ENCODE measurements at regions not wholly inside any gene's neighbourhood (a gene's known extent, or its start where the extent isn't known, plus 50 kb on each side); places are given as distances from the start of the nearest gene placed in this dataset.

DNA sequence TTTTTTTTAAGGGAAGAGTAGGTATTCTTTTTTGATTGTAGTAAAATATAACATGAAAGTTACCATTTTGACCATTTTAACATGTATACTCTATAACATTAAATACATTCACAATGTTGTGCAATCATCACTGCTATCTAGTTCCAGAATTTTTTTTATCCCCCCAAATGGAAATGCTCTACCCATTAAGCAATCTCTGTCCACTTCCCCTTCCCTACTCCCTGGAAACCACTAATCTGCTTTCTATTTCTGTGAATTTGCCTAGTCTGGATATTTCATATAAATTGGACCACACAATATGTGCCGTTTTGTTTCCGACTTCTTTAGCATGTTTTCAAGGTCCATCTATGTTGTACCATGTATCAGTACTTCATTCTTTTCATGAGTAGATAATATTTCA lies 429.5 kb downstream of the TLE1 start:
- no peaks in the 10 kb centered on the region for H3K4me1 ChIP-seq (ENCODE audit: control insufficient read depth, insufficient read depth, low read length, poor library complexity, severe bottlenecking)
- WGBS, 2 experiments (ENCODE audit: insufficient coverage in 2 of 2): no CpG with 5 or more reads among the region's 2 CpGs
- H3K36me3 ChIP-seq (ENCODE audit: control insufficient read depth, insufficient read depth, low read length): no peaks in the 10 kb centered on the region
- no peaks in the 10 kb centered on the region for H3K9me3 ChIP-seq (ENCODE audit: control insufficient read depth, low read length)
- no peak overlapping the region for H3K4me3 ChIP-seq (ENCODE audit: extremely low read depth, insufficient read depth, low read length, poor library complexity, severe bottlenecking)
- no peak overlapping the region for H3K27ac ChIP-seq (ENCODE audit: low read depth, low read length, severe bottlenecking)

DNA sequence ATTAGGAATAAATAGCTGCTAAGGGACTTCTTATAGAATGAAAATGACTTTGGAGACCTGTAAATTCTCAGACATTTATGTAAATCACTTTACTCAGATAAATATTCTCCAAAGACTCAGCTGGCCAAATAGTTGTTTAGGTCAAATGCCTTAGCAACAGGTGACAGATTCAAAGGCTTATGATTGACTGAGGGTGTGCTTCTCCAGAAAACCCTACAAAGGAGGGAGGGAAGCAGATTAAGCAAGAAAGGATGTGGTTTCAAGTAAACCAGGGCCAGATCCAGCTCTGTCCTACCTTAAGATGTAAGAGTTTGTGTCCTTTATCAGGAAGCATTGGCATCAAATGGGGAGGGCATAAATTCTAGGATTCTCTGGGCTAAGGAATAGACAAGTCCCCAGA lies 433.0 kb downstream of the TLE1 start:
- no peak overlapping the region for H3K27ac ChIP-seq (ENCODE audit: low read depth, low read length, severe bottlenecking)
- no peaks in the 10 kb centered on the region for H3K36me3 ChIP-seq (ENCODE audit: control insufficient read depth, insufficient read depth, low read length)

DNA sequence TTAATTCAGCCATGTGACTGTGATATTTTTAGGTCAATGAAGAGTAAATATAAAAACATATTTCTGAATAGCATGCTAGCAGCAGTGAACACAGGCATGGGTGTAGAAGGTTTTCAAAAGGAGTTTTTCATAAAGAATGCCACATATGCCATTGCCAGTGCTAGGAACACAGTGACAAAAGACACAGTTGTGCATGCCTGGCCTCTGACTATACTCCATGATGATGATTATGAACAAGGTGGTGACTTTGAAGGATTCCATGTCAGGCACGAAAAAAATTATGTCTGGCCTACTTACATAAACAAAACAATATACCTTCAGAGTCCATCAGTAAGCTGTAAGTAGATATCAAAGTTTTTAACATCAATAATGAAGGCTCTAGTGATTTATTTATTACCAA lies 438.7 kb downstream of the TLE1 start:
- Histone ChIP-seq H3K4me1 (ENCODE audit: control insufficient read depth, insufficient read depth, low read length, poor library complexity, severe bottlenecking) (no peaks in the 10 kb centered on the region), H3K27ac (ENCODE audit: low read depth, low read length, severe bottlenecking) (no peak overlapping the region), H3K4me3 (ENCODE audit: extremely low read depth, insufficient read depth, low read length, poor library complexity, severe bottlenecking) (no peak overlapping the region), H3K36me3 (ENCODE audit: control insufficient read depth, insufficient read depth, low read length) (no peaks in the 10 kb centered on the region), H3K9me3 (ENCODE audit: control insufficient read depth, low read length) (no peaks in the 10 kb centered on the region)
- WGBS, 2 experiments (ENCODE audit: insufficient coverage in 2 of 2): no CpG with 5 or more reads among the region's 1 CpG

More for the DNA sequence above, 433.0 kb downstream of the TLE1 start:
- Histone ChIP-seq H3K4me1 (ENCODE audit: control insufficient read depth, insufficient read depth, low read length, poor library complexity, severe bottlenecking) (no peaks in the 10 kb centered on the region), H3K9me3 (ENCODE audit: control insufficient read depth, low read length) (no peaks in the 10 kb centered on the region), H3K4me3 (ENCODE audit: extremely low read depth, insufficient read depth, low read length, poor library complexity, severe bottlenecking) (no peak overlapping the region)

DNA sequence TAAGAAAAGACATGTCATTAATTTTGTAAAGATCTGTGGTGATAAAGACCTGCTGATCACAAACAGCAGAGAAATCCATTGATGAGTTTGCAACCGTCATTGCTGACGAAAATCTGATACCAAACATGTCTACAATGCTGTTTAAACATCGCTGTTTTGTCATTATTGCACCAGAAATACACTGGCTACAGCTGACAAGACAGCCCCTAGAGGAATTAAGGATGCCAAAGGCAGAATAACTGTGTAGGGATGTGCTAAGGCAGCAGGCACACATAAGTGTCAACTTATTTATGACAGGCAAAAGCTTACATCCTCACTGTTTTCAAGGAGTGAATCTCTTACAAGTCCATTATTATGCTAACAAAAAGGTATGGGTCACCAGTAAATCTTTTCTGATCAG lies 439.3 kb downstream of the TLE1 start:
- no peaks in the 10 kb centered on the region for H3K9me3 ChIP-seq (ENCODE audit: control insufficient read depth, low read length)
- no peak overlapping the region for H3K4me3 ChIP-seq (ENCODE audit: extremely low read depth, insufficient read depth, low read length, poor library complexity, severe bottlenecking)
- H3K36me3 ChIP-seq (ENCODE audit: control insufficient read depth, insufficient read depth, low read length): no peaks in the 10 kb centered on the region
- H3K27ac ChIP-seq (ENCODE audit: low read depth, low read length, severe bottlenecking): no peak overlapping the region
- WGBS, 2 experiments (ENCODE audit: insufficient coverage in 2 of 2): 88 to 100% methylated on average over 2 to 3 of the region's 3 CpGs
- no peaks in the 10 kb centered on the region for H3K4me1 ChIP-seq (ENCODE audit: control insufficient read depth, insufficient read depth, low read length, poor library complexity, severe bottlenecking)

DNA sequence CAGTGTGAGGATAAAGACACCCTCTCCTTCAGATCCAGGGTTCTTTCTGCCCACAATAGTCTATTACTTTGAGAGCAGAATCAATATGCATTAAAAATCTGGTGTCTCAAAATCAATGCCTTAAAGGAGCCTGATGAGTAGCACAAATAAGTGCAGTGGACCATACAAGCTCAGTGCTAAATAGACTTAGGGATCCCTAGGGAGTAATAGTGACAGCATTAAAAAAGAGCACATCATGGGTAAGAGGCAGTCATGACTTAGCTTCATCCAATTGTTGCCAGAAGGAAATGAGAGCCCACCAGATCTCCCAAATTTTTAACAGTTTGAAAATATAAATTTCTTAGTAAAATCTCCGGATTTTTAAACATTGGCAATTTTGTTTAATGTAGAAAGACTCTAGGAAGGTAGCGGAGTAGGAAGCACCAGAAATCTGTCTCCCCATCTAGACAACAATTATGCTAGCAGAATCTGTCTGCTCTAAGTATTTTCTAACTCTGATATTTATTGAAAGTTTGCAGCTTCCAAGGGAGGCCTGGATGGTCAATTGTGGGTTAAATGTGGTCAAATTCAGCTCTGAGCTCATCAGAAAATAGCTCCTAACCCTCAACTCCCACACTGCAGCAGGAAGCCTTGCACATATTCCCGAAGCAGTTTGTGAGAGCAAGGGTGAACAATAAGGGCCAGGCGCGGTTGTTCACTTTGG lies 443.9 kb downstream of the TLE1 start:
- 70% methylated on average over 2 of the region's 5 CpGs; no CpG with 5 or more reads in 1 of the 2 experiments for WGBS, 2 experiments (ENCODE audit: insufficient coverage in 2 of 2)
- Histone ChIP-seq H3K36me3 (ENCODE audit: control insufficient read depth, insufficient read depth, low read length) (no peaks in the 10 kb centered on the region), H3K27ac (ENCODE audit: low read depth, low read length, severe bottlenecking) (no peak overlapping the region), H3K4me3 (ENCODE audit: extremely low read depth, insufficient read depth, low read length, poor library complexity, severe bottlenecking) (no peak overlapping the region), H3K9me3 (ENCODE audit: control insufficient read depth, low read length) (no peaks in the 10 kb centered on the region), H3K4me1 (ENCODE audit: control insufficient read depth, insufficient read depth, low read length, poor library complexity, severe bottlenecking) (peaks cover 4% of the 10 kb centered on the region)

DNA sequence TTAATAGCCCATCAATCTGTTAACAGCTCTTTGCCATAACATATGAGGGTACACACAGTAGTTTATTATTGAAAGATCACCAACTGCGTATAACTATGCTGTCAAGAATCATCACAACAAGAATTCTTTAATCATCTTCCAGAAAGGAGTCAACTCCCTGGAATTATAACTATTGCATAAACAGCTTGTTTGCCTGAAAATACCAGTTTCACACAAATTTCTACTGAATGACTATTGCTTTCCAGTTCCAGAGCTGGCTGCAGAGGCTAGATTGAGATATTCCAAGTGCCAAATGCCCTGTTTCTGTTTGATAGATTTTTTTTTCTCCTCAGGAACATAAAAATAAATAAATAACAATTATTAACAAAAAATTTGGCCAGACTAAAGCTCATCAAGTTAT lies 444.7 kb downstream of the TLE1 start:
- peaks cover 4% of the 10 kb centered on the region for H3K4me1 ChIP-seq (ENCODE audit: control insufficient read depth, insufficient read depth, low read length, poor library complexity, severe bottlenecking)
- no peak overlapping the region for H3K4me3 ChIP-seq (ENCODE audit: extremely low read depth, insufficient read depth, low read length, poor library complexity, severe bottlenecking)
- WGBS, 2 experiments (ENCODE audit: insufficient coverage in 2 of 2): 60 to 100% methylated on average over 1 of the region's 1 CpG
- H3K36me3 ChIP-seq (ENCODE audit: control insufficient read depth, insufficient read depth, low read length): no peaks in the 10 kb centered on the region
- no peaks in the 10 kb centered on the region for H3K9me3 ChIP-seq (ENCODE audit: control insufficient read depth, low read length)
- no peak overlapping the region for H3K27ac ChIP-seq (ENCODE audit: low read depth, low read length, severe bottlenecking)

DNA sequence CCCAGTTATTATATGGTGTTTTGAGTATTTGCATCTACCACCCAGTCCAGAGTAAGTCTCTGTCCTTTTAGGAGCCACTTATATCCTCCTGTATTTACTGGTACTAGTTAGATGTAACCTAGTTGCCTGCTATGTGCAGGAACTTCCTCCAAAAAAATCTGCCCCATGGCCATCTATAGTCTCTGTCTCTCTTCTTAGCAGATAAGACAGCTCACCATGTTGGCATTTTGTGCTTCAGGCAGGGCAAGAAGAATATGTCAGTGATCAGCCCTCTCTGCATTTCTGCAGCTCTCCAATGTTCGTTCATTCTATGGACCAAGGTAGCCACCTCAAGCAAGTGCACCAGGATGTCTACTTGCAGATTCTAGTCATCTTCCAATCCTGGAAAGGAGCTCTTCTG lies 446.5 kb downstream of the TLE1 start:
- H3K36me3 ChIP-seq (ENCODE audit: control insufficient read depth, insufficient read depth, low read length): no peaks in the 10 kb centered on the region
- no peak overlapping the region for H3K27ac ChIP-seq (ENCODE audit: low read depth, low read length, severe bottlenecking)
- no peaks in the 10 kb centered on the region for H3K9me3 ChIP-seq (ENCODE audit: control insufficient read depth, low read length)
- no peak overlapping the region for H3K4me3 ChIP-seq (ENCODE audit: extremely low read depth, insufficient read depth, low read length, poor library complexity, severe bottlenecking)
- H3K4me1 ChIP-seq (ENCODE audit: control insufficient read depth, insufficient read depth, low read length, poor library complexity, severe bottlenecking): peaks cover 4% of the 10 kb centered on the region
- 87 to 88% methylated on average over 1 of the region's 1 CpG for WGBS, 2 experiments (ENCODE audit: insufficient coverage in 2 of 2)

DNA sequence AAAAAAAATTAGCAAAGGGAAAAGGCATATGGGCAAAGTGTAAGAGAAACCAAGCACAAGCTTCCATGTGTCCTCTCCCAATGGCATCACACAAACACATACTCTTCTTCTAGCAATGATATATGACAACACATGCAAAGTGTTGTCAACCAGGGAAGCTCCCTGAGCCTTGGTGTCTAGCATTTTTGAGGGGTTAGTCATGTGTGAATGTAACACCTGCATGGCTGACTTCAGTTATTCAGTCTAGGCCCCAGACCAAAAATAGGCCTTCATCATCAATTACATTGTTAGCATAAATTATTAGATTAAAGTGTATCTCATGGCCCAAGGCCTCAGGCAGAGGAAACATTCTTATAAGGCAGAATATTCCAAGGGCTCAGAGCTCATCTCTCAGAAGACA lies 450.0 kb downstream of the TLE1 start:
- Histone ChIP-seq H3K27ac (ENCODE audit: low read depth, low read length, severe bottlenecking) (no peak overlapping the region), H3K36me3 (ENCODE audit: control insufficient read depth, insufficient read depth, low read length) (no peaks in the 10 kb centered on the region), H3K9me3 (ENCODE audit: control insufficient read depth, low read length) (no peaks in the 10 kb centered on the region), H3K4me1 (ENCODE audit: control insufficient read depth, insufficient read depth, low read length, poor library complexity, severe bottlenecking) (peaks cover 10% of the 10 kb centered on the region), H3K4me3 (ENCODE audit: extremely low read depth, insufficient read depth, low read length, poor library complexity, severe bottlenecking) (no peak overlapping the region)

DNA sequence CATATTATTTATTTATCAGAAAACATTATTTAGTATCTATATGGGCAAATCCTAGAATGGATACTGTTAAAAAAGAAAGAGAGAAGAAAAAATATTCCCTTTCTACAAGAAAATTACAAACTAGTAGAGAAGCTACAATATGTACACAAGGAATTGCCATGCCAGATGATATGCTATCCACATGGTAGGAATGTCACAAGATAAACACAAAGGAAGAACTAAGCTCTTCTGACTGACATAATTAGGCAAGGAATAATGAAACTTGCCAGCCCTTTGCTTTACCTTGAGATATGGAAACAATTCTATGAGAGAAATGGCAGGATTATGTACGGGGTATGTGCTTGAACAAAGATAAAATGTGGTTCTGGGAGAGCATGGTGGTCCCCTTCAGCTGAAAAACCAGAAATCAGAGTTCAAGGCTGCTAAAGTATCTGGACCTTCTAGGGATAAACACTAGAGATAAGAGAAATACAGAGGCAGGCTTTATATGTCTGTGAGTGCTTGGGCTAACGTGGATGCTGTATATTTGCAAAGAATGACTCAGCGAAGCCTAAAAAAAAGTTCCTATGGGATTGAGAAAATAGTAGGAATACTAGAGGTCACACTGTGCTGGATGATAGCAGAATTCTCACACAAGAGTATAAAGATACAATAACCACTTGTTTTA lies 451.6 kb downstream of the TLE1 start:
- 52 to 75% methylated on average over 2 to 3 of the region's 3 CpGs for WGBS, 2 experiments (ENCODE audit: insufficient coverage in 2 of 2)
- Histone ChIP-seq H3K9me3 (ENCODE audit: control insufficient read depth, low read length) (no peaks in the 10 kb centered on the region), H3K36me3 (ENCODE audit: control insufficient read depth, insufficient read depth, low read length) (no peaks in the 10 kb centered on the region), H3K4me1 (ENCODE audit: control insufficient read depth, insufficient read depth, low read length, poor library complexity, severe bottlenecking) (peaks cover 6% of the 10 kb centered on the region), H3K27ac (ENCODE audit: low read depth, low read length, severe bottlenecking) (peak overlapping the region; percentile 68), H3K4me3 (ENCODE audit: extremely low read depth, insufficient read depth, low read length, poor library complexity, severe bottlenecking) (no peak overlapping the region)

DNA sequence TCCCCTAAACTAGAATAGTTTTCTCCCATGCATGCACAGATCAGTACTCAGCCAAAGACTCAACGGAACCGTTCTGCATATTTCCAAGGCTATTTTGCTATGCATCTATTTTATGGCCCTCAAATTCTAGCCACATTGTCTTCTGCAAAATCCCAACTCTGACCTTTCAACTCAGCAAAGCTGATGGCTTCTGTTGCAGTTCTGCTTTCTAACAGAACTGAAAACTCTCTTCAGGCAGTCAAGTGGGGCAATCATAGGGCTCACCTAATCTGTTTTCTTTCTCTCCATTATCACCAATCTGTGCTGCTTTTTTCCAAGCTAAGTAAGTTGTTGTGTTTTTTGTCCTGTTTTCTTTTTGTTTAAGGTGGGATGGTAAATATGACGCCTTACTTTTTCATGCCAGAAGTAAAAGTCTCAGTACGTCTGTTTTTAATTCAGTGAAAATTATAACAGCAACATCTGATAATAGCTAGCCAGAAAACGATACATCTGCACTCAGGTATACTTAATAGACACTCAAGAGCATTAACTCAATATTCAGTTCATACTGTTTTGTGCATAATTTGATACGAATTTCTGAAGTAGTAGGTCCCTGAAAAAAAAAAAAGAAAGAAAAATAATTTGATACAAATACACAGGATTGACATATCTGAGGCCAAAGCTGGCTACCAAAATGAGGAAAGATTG lies 454.3 kb downstream of the TLE1 start:
- Histone ChIP-seq H3K4me1 (ENCODE audit: control insufficient read depth, insufficient read depth, low read length, poor library complexity, severe bottlenecking) (peaks cover 6% of the 10 kb centered on the region), H3K9me3 (ENCODE audit: control insufficient read depth, low read length) (no peaks in the 10 kb centered on the region), H3K36me3 (ENCODE audit: control insufficient read depth, insufficient read depth, low read length) (no peaks in the 10 kb centered on the region), H3K27ac (ENCODE audit: low read depth, low read length, severe bottlenecking) (peak overlapping the region; percentile 7), H3K4me3 (ENCODE audit: extremely low read depth, insufficient read depth, low read length, poor library complexity, severe bottlenecking) (no peak overlapping the region)
- WGBS, 2 experiments (ENCODE audit: insufficient coverage in 2 of 2): 90 to 95% methylated on average over 2 of the region's 6 CpGs

DNA sequence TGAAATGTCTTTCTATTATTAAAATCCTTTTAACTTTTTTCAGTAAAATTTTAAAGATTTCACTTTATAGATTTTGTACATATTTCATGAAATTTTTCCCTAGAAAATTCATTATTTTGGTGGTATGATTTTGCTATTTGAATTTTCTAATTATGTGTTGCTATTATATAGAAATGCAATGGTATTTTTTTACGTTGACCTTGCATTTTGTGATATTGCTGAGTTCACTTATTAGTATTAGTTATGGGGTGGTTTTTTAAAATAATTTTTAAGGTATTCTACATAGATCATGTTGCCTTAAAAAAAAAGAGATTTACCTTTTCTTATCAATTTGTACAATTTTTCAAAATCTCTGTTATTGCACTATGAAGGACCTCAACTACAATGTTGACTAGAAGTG lies 458.3 kb downstream of the TLE1 start:
- Histone ChIP-seq H3K4me3 (ENCODE audit: extremely low read depth, insufficient read depth, low read length, poor library complexity, severe bottlenecking) (no peak overlapping the region), H3K36me3 (ENCODE audit: control insufficient read depth, insufficient read depth, low read length) (no peaks in the 10 kb centered on the region), H3K9me3 (ENCODE audit: control insufficient read depth, low read length) (no peaks in the 10 kb centered on the region), H3K27ac (ENCODE audit: low read depth, low read length, severe bottlenecking) (no peak overlapping the region), H3K4me1 (ENCODE audit: control insufficient read depth, insufficient read depth, low read length, poor library complexity, severe bottlenecking) (no peaks in the 10 kb centered on the region)
- no CpG with 5 or more reads among the region's 1 CpG for WGBS, 2 experiments (ENCODE audit: insufficient coverage in 2 of 2)
